ENCODE measurements at regions not wholly inside any gene's neighbourhood (a gene's known extent, or its start where the extent isn't known, plus 50 kb on each side); places are given as distances from the start of the nearest gene placed in this dataset.

- no peak for DNase-seq
Measured at GRCh38 chr11:115778928-115779650, 274.9 kb upstream of the CADM1 start.

- no peak for DNase-seq
Measured at GRCh38 chr11:115776916-115777315, 272.7 kb upstream of the CADM1 start.

GRCh38 chr11:115775846-115776245 lies 271.6 kb upstream of the CADM1 start:
- DNase-seq: no peak

- no peak for DNase-seq
Measured at GRCh38 chr11:115774756-115775155, 270.5 kb upstream of the CADM1 start.

- DNase-seq: no peak
Measured at GRCh38 chr11:115769891-115770290, 265.7 kb upstream of the CADM1 start.

GRCh38 chr11:115767883-115768282 lies 263.7 kb upstream of the CADM1 start:
- DNase-seq: no peak

GRCh38 chr11:115767047-115767802 lies 263.0 kb upstream of the CADM1 start:
- no peak for DNase-seq

GRCh38 chr11:115766561-115766960 lies 262.3 kb upstream of the CADM1 start:
- no peak for DNase-seq

- DNase-seq: no peak
Measured at GRCh38 chr11:115765803-115766239, 261.6 kb upstream of the CADM1 start.

GRCh38 chr11:115764176-115764575 lies 260.0 kb upstream of the CADM1 start:
- DNase-seq: no peak

- DNase-seq: no peak
Measured at GRCh38 chr11:115761817-115762216, 257.6 kb upstream of the CADM1 start.

GRCh38 chr11:115761348-115761747 lies 257.1 kb upstream of the CADM1 start:
- no peak for DNase-seq

- no peak for DNase-seq
Measured at GRCh38 chr11:115760461-115761320, 256.5 kb upstream of the CADM1 start.

GRCh38 chr11:115759622-115760460 lies 255.6 kb upstream of the CADM1 start:
- DNase-seq: no peak

GRCh38 chr11:115758011-115758410 lies 253.8 kb upstream of the CADM1 start:
- DNase-seq: no peak

GRCh38 chr11:115751243-115752015 lies 247.2 kb upstream of the CADM1 start:
- no peak for DNase-seq

GRCh38 chr11:115745610-115746512 lies 241.6 kb upstream of the CADM1 start:
- no peak for DNase-seq

GRCh38 chr11:115745066-115745465 lies 240.9 kb upstream of the CADM1 start:
- DNase-seq: no peak

- DNase-seq: no peak
Measured at GRCh38 chr11:115743719-115744118, 239.5 kb upstream of the CADM1 start.

GRCh38 chr11:115741376-115742107 lies 237.3 kb upstream of the CADM1 start:
- DNase-seq: no peak
